H1 (cell line): ENCODE measurements at regions not wholly inside any gene's neighbourhood (a gene's known extent, or its start where the extent isn't known, plus 50 kb on each side); places are given as distances from the start of the nearest gene placed in this dataset.

Source experiments
- CTCF ChIA-PET: fragments of 300-600 bp; sonication (Branson Sonifier 250); formaldehyde crosslinking; loops from one replicate; lab custom pipeline; 2021; ENCODE audit not compliant: partially characterized antibody; lab: Charles Lee
- POLR2A ChIA-PET: fragments of 300-600 bp; sonication (Branson Sonifier 250); formaldehyde crosslinking; loops from one replicate; lab custom pipeline; 2021; ENCODE audit warnings: inconsistent platforms; ENCODE audit not compliant: partially characterized antibody; lab: Charles Lee
- DNase-seq, 2 experiments: peaks; one replicate each; pipeline versions ENCODE4 v3.0.0 to v3.0.0-alpha.2; 2010 to 2022; ENCODE audit warnings: low spot score in 2 of 2, low read depth in 1 of 2, mixed read lengths in 1 of 2
- FAIRE-seq: peaks from 2 replicates; lab custom pipeline; 2011; peaks lifted over from hg19 to GRCh38; lab: Jason Lieb, UNC
- H2AFZ ChIP-seq: 2 replicates; pipeline ENCODE4 v1.8.1; 2012; ENCODE audit warnings: low read length, inconsistent platforms
- H2AK5ac ChIP-seq: 2 replicates; pipeline ENCODE4 v1.6.1; 2013; ENCODE audit warnings: low read depth, low read length
- H2BK120ac ChIP-seq: replicated peaks from 2 replicates; pipeline ENCODE3; 2013; ENCODE audit warnings: low read depth, low read length, inconsistent platforms
- H2BK12ac ChIP-seq: 2 replicates; pipeline ENCODE4 v1.6.1; 2013; ENCODE audit warnings: low read depth, low read length
- H2BK15ac ChIP-seq: 2 replicates; pipeline ENCODE4 v1.6.1; 2013; ENCODE audit warnings: low read length
- H2BK20ac ChIP-seq: 2 replicates; pipeline ENCODE4 v1.6.1; 2013; ENCODE audit warnings: low read length
- H2BK5ac ChIP-seq: 2 replicates; pipeline ENCODE4 v1.6.1; 2013; ENCODE audit warnings: low read depth, low read length
- H3K14ac ChIP-seq: 2 replicates; pipeline ENCODE4 v1.6.1; 2013; ENCODE audit warnings: inconsistent platforms; ENCODE audit not compliant: insufficient read length
- H3K18ac ChIP-seq: 2 replicates; pipeline ENCODE4 v1.6.1; 2013; ENCODE audit warnings: low read length; ENCODE audit errors: extremely low read depth
- H3K23ac ChIP-seq: 2 replicates; pipeline ENCODE4 v1.6.1; 2013; ENCODE audit warnings: inconsistent platforms; ENCODE audit not compliant: insufficient read length
- H3K23me2 ChIP-seq: 2 replicates; pipeline ENCODE4 v1.6.1; 2013; ENCODE audit warnings: low read depth, low read length
- H3K27ac ChIP-seq: 2 replicates; pipeline ENCODE4 v1.6.1; 2011; ENCODE audit warnings: low read depth, low read length, inconsistent platforms
- H3K27me3 ChIP-seq, 4 experiments: replicated peaks in 1 of 4; 1 replicate in 1 of 4; 2 replicates in 3 of 4; pipeline versions ENCODE4 v1.6.1 to v1.8.1; 2011 to 2013; ENCODE audit warnings: low read length in 3 of 4, mild to moderate bottlenecking in 3 of 4, inconsistent platforms in 2 of 4, mixed read lengths in 2 of 4, moderate library complexity in 1 of 4; ENCODE audit not compliant: control insufficient read depth in 3 of 4, insufficient read depth in 3 of 4; ENCODE audit errors: extremely low read depth in 1 of 4
- H3K36me3 ChIP-seq, 4 experiments: 2 replicates each; pipeline versions ENCODE4 v1.6.1 to v1.8.1; 2011 to 2013; ENCODE audit warnings: mild to moderate bottlenecking in 4 of 4, low read length in 3 of 4, moderate library complexity in 2 of 4, control low read depth in 1 of 4, inconsistent platforms in 1 of 4; ENCODE audit not compliant: insufficient read depth in 4 of 4, control insufficient read depth in 2 of 4
- H3K4ac ChIP-seq: replicated peaks from 2 replicates; pipeline ENCODE3; 2013; ENCODE audit warnings: low read length, low read depth, mixed read lengths, inconsistent platforms; ENCODE audit not compliant: insufficient read length
- H3K4me1 ChIP-seq, 4 experiments: replicated peaks in 1 of 4; 1 replicate in 1 of 4; 2 replicates in 3 of 4; pipeline versions ENCODE4 v1.6.1 to v1.8.1; 2011 to 2013; ENCODE audit warnings: low read length in 3 of 4, inconsistent platforms in 2 of 4, mixed read lengths in 1 of 4; ENCODE audit not compliant: insufficient read depth in 4 of 4, control insufficient read depth in 3 of 4
- H3K4me2 ChIP-seq, 2 experiments: 2 replicates each; pipeline versions ENCODE4 v1.6.1 to v1.8.1; 2011 to 2013; ENCODE audit warnings: low read depth in 2 of 2, low read length in 2 of 2, control low read depth in 1 of 2, inconsistent platforms in 1 of 2, mild to moderate bottlenecking in 1 of 2; ENCODE audit not compliant: insufficient read depth in 1 of 2
- H3K4me3 ChIP-seq, 4 experiments: fragments of 200-600, 300-600 bp in 1 of 4; sonication (generic), shearing (Covaris generic), sonication (Bioruptor Twin) in 1 of 4; 2 replicates each; pipeline versions ENCODE4 v1.5.1 to v1.8.1; 2011 to 2016; ENCODE audit warnings: low read length in 4 of 4, low read depth in 3 of 4, control low read depth in 2 of 4, inconsistent platforms in 2 of 4, mild to moderate bottlenecking in 2 of 4, mixed read lengths in 1 of 4, moderate library complexity in 1 of 4; ENCODE audit not compliant: insufficient read depth in 2 of 4; ENCODE audit errors: extremely low read depth in 1 of 4
- H3K56ac ChIP-seq: replicated peaks from 2 replicates; pipeline ENCODE3; 2013; ENCODE audit warnings: low read depth, mild to moderate bottlenecking, mixed read lengths, low read length, inconsistent platforms; ENCODE audit not compliant: insufficient read length
- H3K79me1 ChIP-seq: 2 replicates; pipeline ENCODE4 v1.6.1; 2013; ENCODE audit warnings: low read depth, low read length, control low read depth
- H3K79me2 ChIP-seq, 2 experiments: 2 replicates each; pipeline versions ENCODE4 v1.6.1 to v1.8.1; 2012 to 2013; ENCODE audit warnings: low read length in 2 of 2, mild to moderate bottlenecking in 2 of 2, inconsistent platforms in 1 of 2; ENCODE audit not compliant: insufficient read depth in 2 of 2, control insufficient read depth in 1 of 2
- H3K9ac ChIP-seq, 4 experiments: replicated peaks in 1 of 4; 1 replicate in 1 of 4; 2 replicates in 3 of 4; pipeline versions ENCODE4 v1.6.1 to v1.8.1; 2011 to 2013; ENCODE audit warnings: low read depth in 3 of 4, low read length in 3 of 4, control low read depth in 2 of 4, mild to moderate bottlenecking in 2 of 4, moderate library complexity in 2 of 4, inconsistent platforms in 1 of 4; ENCODE audit errors: extremely low read depth in 1 of 4
- H3K9me3 ChIP-seq, 2 experiments: 2 replicates each; pipeline versions ENCODE4 v1.6.1 to v1.8.1; 2012 to 2013; ENCODE audit warnings: mild to moderate bottlenecking in 2 of 2, moderate library complexity in 2 of 2, control low read depth in 1 of 2, inconsistent platforms in 1 of 2, low read depth in 1 of 2, low read length in 1 of 2, mixed read lengths in 1 of 2; ENCODE audit not compliant: insufficient read depth in 2 of 2
- H4K20me1 ChIP-seq, 2 experiments: replicated peaks in 1 of 2; 2 replicates each; pipeline versions ENCODE3 to v1.8.1; 2011 to 2013; ENCODE audit warnings: inconsistent platforms in 2 of 2, low read length in 2 of 2, mild to moderate bottlenecking in 1 of 2; ENCODE audit not compliant: insufficient read depth in 2 of 2, control insufficient read depth in 1 of 2
- H4K5ac ChIP-seq: 2 replicates; pipeline ENCODE4 v1.6.1; 2013; ENCODE audit warnings: low read length, low read depth, mixed read lengths, inconsistent platforms; ENCODE audit not compliant: insufficient read length
- H4K8ac ChIP-seq: 2 replicates; pipeline ENCODE4 v1.8.0; 2013; ENCODE audit warnings: mild to moderate bottlenecking, moderate library complexity, low read length, inconsistent platforms; ENCODE audit not compliant: insufficient read depth; ENCODE audit errors: extremely low read depth
- H4K91ac ChIP-seq: replicated peaks from 2 replicates; pipeline ENCODE3; 2013; ENCODE audit warnings: low read length, mixed read lengths, inconsistent platforms; ENCODE audit not compliant: insufficient read length
- EGR1 ChIP-seq: IDR thresholded peaks from 2 replicates; pipeline ENCODE4 v1.6.1; 2011; ENCODE audit warnings: low read depth, low read length, borderline replicate concordance
- GTF2F1 ChIP-seq: IDR thresholded peaks from 2 replicates; pipeline ENCODE4 v1.6.1; 2012; ENCODE audit warnings: low read depth, low read length, improper control_type of control experiment, borderline replicate concordance
- MAFK ChIP-seq: IDR thresholded peaks from 2 replicates; pipeline ENCODE4 v1.6.1; 2012; ENCODE audit warnings: low read depth, mild to moderate bottlenecking, improper control_type of control experiment, low read length
- SAP30 ChIP-seq: fragments of 300-600 bp; sonication (generic); IDR thresholded peaks from 2 replicates; pipeline ENCODE4 v1.7.1; 2012; ENCODE audit warnings: low read length, moderate library complexity, mild to moderate bottlenecking, inconsistent platforms; ENCODE audit not compliant: insufficient read depth, insufficient replicate concordance
- SP1 ChIP-seq: IDR thresholded peaks from 2 replicates; pipeline ENCODE4 v1.6.1; 2011; ENCODE audit warnings: low read depth, low read length
- SP4 ChIP-seq: IDR thresholded peaks from 2 replicates; pipeline ENCODE4 v1.6.1; 2012; ENCODE audit warnings: low read length, inconsistent platforms
- TAF1 ChIP-seq: IDR thresholded peaks from 2 replicates; pipeline ENCODE4 v1.6.1; 2011; ENCODE audit warnings: mild to moderate bottlenecking, low read depth, low read length
- TBP ChIP-seq: IDR thresholded peaks from 2 replicates; pipeline ENCODE4 v1.6.1; 2011; ENCODE audit warnings: low read depth, low read length, improper control_type of control experiment
- TEAD4 ChIP-seq: IDR thresholded peaks from 2 replicates; pipeline ENCODE4 v1.6.1; 2012; ENCODE audit warnings: low read depth, low read length, inconsistent platforms, mixed read lengths
- WGBS, 2 experiments: shearing (Covaris generic) in 1 of 2; methylation state at CpG; one replicate each; pipeline versions ENCODE4 v1.1.6 to v1.1.7; 2013 to 2015; ENCODE audit warnings: low lambda C conversion rate in 2 of 2, mixed read lengths in 2 of 2, inconsistent platforms in 1 of 2, low coverage in 1 of 2, missing lambda C conversion rate in 1 of 2; ENCODE audit not compliant: insufficient replicate concordance in 2 of 2, insufficient coverage in 1 of 2, insufficient read length in 1 of 2; ENCODE audit errors: extremely low coverage in 1 of 2, missing lambda C conversion rate in 1 of 2; 5-methylcytosine and 5-hydroxymethylcytosine counted together

DNA sequence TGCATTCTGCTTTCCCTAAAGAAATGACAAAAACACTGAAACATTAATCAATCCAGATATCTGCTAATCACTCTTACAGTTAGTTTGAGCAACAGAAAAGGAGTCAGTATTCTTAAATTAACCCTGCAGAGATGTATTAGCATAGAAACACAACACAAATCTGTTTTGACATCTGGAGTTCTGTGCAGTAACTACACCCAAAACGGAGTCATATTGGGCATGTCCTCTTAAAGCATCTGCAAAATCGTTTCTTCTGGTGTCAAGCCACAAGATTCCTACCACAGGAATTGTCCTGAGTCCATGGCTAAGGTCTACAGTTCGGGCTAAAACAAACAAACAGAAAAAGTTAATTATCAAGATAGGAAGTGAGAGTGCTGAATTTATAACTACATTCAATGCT, 332.1 kb upstream of the PKN2 start (continued):
- TF ChIP-seq TEAD4, result no peak

DNA sequence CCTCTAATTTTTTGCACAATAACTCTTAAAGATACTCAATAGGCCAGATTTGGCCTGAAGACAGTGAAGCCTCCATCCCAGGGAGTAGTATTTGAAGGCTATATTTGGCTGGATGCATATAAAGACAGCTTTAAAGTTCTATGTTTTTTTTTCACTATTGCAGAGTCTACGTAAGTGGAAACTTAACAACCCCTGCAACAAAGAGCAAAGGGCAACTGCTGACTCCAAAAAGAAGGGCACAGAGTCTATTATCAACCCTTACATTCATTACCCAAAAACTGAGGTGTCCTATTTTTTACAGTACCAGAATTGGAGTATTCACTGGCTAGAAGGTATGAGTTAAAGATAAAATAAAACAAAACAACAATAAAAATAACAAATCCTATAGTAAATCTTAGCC, 329.8 kb upstream of the PKN2 start:
- no peak overlapping the region for H2AFZ ChIP-seq
- H2BK12ac ChIP-seq, result no peak overlapping the region
- H3K9ac ChIP-seq, result no peak overlapping the region
- no peaks in the 10 kb centered on the region for H3K9me3 ChIP-seq
- no peaks in the 10 kb centered on the region for H3K23me2 ChIP-seq
- no peak overlapping the region for H2BK20ac ChIP-seq
- 92% methylated on average over 1 of the region's 1 CpG; no CpG with 5 or more reads in 1 of the 2 experiments for WGBS, 2 experiments
- H3K79me1 ChIP-seq, result no peaks in the 10 kb centered on the region
- POLR2A ChIA-PET, result no interaction called here
- H3K23ac ChIP-seq, result no peak overlapping the region
- no peak overlapping the region for H3K56ac ChIP-seq
- H2BK5ac ChIP-seq, result no peak overlapping the region
- H4K20me1 ChIP-seq, result no peaks in the 10 kb centered on the region
- H3K27me3 ChIP-seq, result no peaks in the 10 kb centered on the region
- H3K4ac ChIP-seq, result no peak overlapping the region
- H4K91ac ChIP-seq, result no peak overlapping the region
- H4K8ac ChIP-seq, result no peak overlapping the region
- DNase-seq, result no peak
- H3K4me2 ChIP-seq, result no peak overlapping the region
- CTCF ChIA-PET, result no interaction called here
- no peak overlapping the region for H4K5ac ChIP-seq
- no peak overlapping the region for H2BK120ac ChIP-seq
- FAIRE-seq, result no peak
- H3K14ac ChIP-seq, result no peak overlapping the region
- H3K36me3 ChIP-seq, result no peaks in the 10 kb centered on the region
- no peaks in the 10 kb centered on the region for H3K4me1 ChIP-seq
- no peak overlapping the region for H3K18ac ChIP-seq
- no peaks in the 10 kb centered on the region for H3K79me2 ChIP-seq
- no peak overlapping the region for H3K27ac ChIP-seq
- no peak overlapping the region for H2AK5ac ChIP-seq
- H2BK15ac ChIP-seq, result no peak overlapping the region
- no peak overlapping the region for H3K4me3 ChIP-seq
- no peak for TF ChIP-seq SAP30
- TF ChIP-seq GTF2F1, result no peak
- TF ChIP-seq EGR1, result no peak
- no peak for TF ChIP-seq MAFK
- no peak for TF ChIP-seq TAF1
- TF ChIP-seq TBP, result no peak
- no peak for TF ChIP-seq SP4
- no peak for TF ChIP-seq SP1
